Large intestine (tissue), 3 donors: ENCODE measurements at regions not wholly inside any gene's neighbourhood (a gene's known extent, or its start where the extent isn't known, plus 50 kb on each side); places are given as distances from the start of the nearest gene placed in this dataset.

Experiments
- DNase-seq, 2 donors: peaks; one replicate each; pipeline versions ENCODE4 v3.0.0 to v3.0.0-alpha.2; 2013
- H3K27ac ChIP-seq: one replicate; pipeline ENCODE4 v1.5.1; 2013; ENCODE audit warnings: low read length
- H3K27me3 ChIP-seq: 2 replicates; pipeline ENCODE4 v1.6.1; 2013; ENCODE audit warnings: low read length; ENCODE audit not compliant: control insufficient read depth, insufficient read depth
- H3K36me3 ChIP-seq: 2 replicates; pipeline ENCODE4 v1.6.1; 2013; ENCODE audit warnings: low read length; ENCODE audit not compliant: control insufficient read depth, insufficient read depth
- H3K4me1 ChIP-seq: one replicate; pipeline ENCODE4 v1.6.1; 2013; ENCODE audit warnings: low read length; ENCODE audit not compliant: control insufficient read depth, insufficient read depth
- H3K4me3 ChIP-seq: one replicate; pipeline ENCODE4 v1.5.1; 2013; ENCODE audit warnings: low read length
- H3K9me3 ChIP-seq: one replicate; pipeline ENCODE4 v1.6.1; 2013; ENCODE audit warnings: mild to moderate bottlenecking, low read depth, low read length, moderate library complexity; ENCODE audit not compliant: control insufficient read depth
- WGBS: methylation state at CpG from one replicate; pipeline ENCODE4 v1.1.5; 2013; ENCODE audit warnings: low lambda C conversion rate; ENCODE audit not compliant: insufficient coverage; 5-methylcytosine and 5-hydroxymethylcytosine counted together

GRCh38 chr2:186033541-186033940 is 294.9 kb downstream of the FSIP2 start:
- DNase-seq: no peak
- Histone ChIP-seq H3K9me3 (no peaks in the 10 kb centered on the region), H3K4me3 (no peak overlapping the region), H3K4me1 (peaks cover 2% of the 10 kb centered on the region), H3K27ac (no peak overlapping the region), H3K36me3 (no peaks in the 10 kb centered on the region), H3K27me3 (no peaks in the 10 kb centered on the region)
- 100% methylated on average over 1 of the region's 4 CpGs for WGBS

DNA sequence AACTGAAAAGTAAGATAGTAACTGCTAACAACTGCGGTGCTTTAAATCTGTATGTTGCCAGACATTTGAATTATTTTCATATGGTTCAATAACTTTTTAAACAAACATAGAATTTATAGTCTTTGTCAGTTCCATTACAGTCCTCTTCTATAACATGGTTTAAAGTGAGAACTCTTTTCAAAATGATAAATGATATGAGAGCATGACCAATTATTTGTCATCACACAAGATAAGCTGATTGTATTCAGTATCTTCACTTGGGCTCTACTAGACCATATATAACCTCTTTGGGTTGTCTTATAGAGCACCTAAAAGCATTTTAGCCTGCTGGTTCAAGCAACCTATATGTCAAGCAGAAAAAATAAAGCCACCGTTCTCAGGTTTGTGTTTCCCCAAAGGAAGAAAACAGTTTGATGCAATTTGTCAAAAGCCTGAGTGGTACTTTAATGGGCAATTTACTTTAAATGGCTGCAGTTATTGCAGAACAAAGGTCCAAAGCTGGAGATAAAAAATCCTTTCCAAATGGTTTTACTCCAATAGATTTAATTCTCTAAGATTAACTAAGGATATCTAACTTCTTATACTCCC is 298.4 kb downstream of the FSIP2 start:
- peak in 1 of 2 donors; percentile 12 for DNase-seq
- H3K4me3 ChIP-seq: no peak overlapping the region
- H3K27ac ChIP-seq: no peak overlapping the region
- no peaks in the 10 kb centered on the region for H3K27me3 ChIP-seq
- H3K36me3 ChIP-seq: no peaks in the 10 kb centered on the region
- WGBS: no CpG with 5 or more reads among the region's 2 CpGs
- peaks cover 2% of the 10 kb centered on the region for H3K4me1 ChIP-seq
- no peaks in the 10 kb centered on the region for H3K9me3 ChIP-seq

DNA sequence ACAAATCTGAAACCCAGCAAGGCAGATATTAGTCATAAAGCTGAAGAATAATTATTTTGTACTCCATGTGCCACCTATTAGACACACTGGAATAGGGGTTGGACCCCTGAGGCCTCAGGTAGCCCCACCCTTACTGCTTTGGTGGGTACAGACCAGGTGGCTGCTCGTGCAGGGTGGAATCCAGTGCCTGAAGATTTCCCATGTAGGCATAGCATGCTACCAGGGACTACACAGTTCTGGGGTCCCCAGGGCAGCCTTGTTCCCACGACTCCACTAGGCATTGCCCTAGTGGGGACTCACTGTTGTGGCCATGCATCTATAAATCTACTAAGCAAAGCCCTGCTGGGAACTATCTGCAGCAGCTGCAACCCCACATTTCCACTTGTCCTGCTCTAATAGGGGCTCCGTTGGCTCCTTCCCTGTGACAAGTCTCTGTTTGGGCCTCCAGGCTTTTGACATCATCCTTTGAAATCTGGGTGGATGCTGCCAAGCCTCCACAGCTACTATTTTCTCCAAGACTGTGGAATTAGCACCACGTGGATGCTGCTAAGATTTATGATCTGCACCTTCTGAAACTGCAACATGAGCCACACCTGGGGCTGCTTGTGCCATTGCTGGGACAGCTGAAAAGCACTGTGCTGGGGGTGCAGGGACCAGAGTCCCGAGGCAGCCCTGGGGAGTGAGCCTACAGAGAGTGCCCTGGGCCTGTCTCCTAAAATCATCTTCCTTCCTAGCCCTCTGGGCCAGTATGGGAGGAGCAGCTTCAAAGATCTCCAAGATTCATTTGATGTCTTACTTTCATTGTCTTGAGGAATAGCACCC is 303.8 kb downstream of the FSIP2 start:
- no peaks in the 10 kb centered on the region for H3K36me3 ChIP-seq
- no peaks in the 10 kb centered on the region for H3K9me3 ChIP-seq
- no CpG with 5 or more reads among the region's 5 CpGs for WGBS
- H3K27me3 ChIP-seq: no peaks in the 10 kb centered on the region
- no peak overlapping the region for H3K4me3 ChIP-seq
- no peak for DNase-seq
- H3K4me1 ChIP-seq: no peaks in the 10 kb centered on the region
- no peak overlapping the region for H3K27ac ChIP-seq

- 90% methylated on average over 2 of the region's 2 CpGs for WGBS
- H3K9me3 ChIP-seq: no peaks in the 10 kb centered on the region
- H3K27me3 ChIP-seq: no peaks in the 10 kb centered on the region
- H3K4me1 ChIP-seq: no peaks in the 10 kb centered on the region
- no peak for DNase-seq
- H3K4me3 ChIP-seq: no peak overlapping the region
- H3K36me3 ChIP-seq: no peaks in the 10 kb centered on the region
- H3K27ac ChIP-seq: no peak overlapping the region
Measured at GRCh38 chr2:186044761-186045160, 306.2 kb downstream of the FSIP2 start.

GRCh38 chr2:186052930-186053329 is 314.3 kb downstream of the FSIP2 start:
- no peaks in the 10 kb centered on the region for H3K36me3 ChIP-seq
- no peaks in the 10 kb centered on the region for H3K4me1 ChIP-seq
- H3K27me3 ChIP-seq: no peaks in the 10 kb centered on the region
- no peak overlapping the region for H3K27ac ChIP-seq
- no peak overlapping the region for H3K4me3 ChIP-seq
- no peaks in the 10 kb centered on the region for H3K9me3 ChIP-seq
- 71% methylated on average over 1 of the region's 1 CpG for WGBS
- no peak for DNase-seq

DNA sequence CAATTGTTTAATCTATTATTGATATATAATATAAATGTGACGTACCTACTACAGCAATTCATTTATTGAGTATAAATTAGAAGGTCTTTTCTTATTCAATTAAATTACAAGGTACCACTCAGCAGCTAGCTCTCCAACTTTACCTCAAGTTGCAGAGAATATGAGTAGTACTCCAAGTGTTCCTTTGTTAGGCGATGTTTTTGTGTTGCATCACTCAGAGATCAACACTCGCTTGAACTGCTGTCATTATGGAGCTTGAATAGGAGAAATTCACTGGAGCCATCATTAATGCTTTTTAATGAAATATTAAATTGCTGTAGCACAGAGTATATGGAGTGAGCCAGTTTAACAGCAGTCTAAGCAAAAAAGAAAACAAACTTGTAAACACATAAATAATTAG is 320.0 kb downstream of the FSIP2 start:
- Histone ChIP-seq H3K27ac (no peak overlapping the region), H3K9me3 (no peaks in the 10 kb centered on the region), H3K36me3 (no peaks in the 10 kb centered on the region), H3K27me3 (no peaks in the 10 kb centered on the region), H3K4me3 (no peak overlapping the region), H3K4me1 (no peaks in the 10 kb centered on the region)
- no CpG with 5 or more reads among the region's 3 CpGs for WGBS
- no peak for DNase-seq

DNA sequence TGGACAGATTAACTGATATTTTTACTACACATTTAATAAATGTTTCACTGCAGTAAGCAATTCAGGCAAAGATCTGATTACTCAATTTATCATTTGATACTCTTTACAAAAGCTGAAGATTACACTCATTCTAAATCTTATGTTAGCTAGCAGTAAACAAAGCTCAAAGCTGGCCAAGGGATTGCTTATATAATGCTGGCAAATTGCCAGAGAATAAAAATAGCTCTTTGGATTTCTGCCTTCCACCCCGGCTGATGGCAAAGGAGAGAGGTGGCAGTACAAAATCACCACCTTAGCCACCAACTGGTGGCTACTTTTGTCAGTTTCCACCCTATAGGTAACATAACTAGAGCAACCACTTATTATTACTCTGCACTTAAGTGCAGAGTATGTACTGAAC is 320.5 kb downstream of the FSIP2 start:
- no peak for DNase-seq
- no peak overlapping the region for H3K27ac ChIP-seq
- 80% methylated on average over 1 of the region's 1 CpG for WGBS
- no peak overlapping the region for H3K4me3 ChIP-seq
- no peaks in the 10 kb centered on the region for H3K36me3 ChIP-seq
- no peaks in the 10 kb centered on the region for H3K4me1 ChIP-seq
- no peaks in the 10 kb centered on the region for H3K9me3 ChIP-seq
- no peaks in the 10 kb centered on the region for H3K27me3 ChIP-seq

DNA sequence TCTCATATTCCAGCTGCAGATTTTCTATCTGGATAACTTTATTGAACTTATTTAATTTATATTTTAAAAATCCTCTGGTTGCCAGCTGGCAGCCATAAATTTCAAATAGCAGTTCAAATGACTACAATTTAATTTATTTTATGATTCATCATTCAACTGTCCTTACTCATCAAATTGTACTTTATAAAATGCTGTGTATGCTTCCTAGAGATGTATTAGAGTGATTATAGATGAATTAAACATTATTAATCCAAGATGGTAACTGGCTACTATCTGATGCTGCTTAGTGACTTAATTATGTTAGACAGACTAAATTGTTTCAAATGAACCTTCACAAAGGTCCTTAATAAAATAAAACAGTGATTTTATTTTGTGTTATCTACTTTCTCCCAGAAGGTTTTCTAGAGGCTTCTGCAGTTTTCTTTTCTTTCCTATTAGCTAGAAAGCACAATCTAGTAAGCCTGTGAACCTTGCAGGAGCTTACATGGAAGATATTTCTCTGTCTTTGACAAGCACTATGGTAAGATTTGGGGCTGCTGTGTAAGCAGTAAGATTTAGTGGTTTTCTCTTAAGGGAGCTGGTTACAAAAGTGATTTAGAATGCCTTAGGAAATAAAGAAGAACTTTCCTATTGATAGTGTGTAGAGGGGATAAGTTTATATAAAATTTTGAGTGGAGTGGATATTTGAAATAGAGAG is 322.3 kb downstream of the FSIP2 start:
- Histone ChIP-seq H3K9me3 (no peaks in the 10 kb centered on the region), H3K27me3 (no peaks in the 10 kb centered on the region), H3K4me3 (no peak overlapping the region), H3K4me1 (no peaks in the 10 kb centered on the region), H3K27ac (no peak overlapping the region), H3K36me3 (no peaks in the 10 kb centered on the region)
- DNase-seq: no peak

DNA sequence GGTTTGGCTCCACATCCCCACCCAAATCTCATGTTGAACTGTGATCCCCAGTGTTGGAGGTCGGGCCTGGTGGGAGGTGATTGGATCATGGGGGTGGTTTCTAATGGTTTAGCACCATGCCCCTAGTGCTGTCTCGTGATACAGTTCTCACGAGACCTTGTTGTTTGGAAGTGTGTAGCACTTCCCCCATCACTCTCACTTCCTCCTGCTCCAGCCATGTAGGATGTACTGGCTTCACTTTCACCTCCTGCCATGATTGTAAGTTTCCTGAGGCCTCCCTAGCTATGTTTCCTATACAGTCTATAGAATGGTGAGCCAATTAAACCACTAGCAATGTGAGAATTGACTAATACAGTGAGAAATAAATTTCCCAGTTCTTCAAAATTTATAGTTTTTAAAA is 325.9 kb downstream of the FSIP2 start:
- Histone ChIP-seq H3K36me3 (no peaks in the 10 kb centered on the region), H3K27ac (no peak overlapping the region), H3K9me3 (no peaks in the 10 kb centered on the region), H3K4me3 (no peak overlapping the region), H3K27me3 (no peaks in the 10 kb centered on the region), H3K4me1 (no peaks in the 10 kb centered on the region)
- no peak for DNase-seq
- no CpG with 5 or more reads among the region's 3 CpGs for WGBS

DNA sequence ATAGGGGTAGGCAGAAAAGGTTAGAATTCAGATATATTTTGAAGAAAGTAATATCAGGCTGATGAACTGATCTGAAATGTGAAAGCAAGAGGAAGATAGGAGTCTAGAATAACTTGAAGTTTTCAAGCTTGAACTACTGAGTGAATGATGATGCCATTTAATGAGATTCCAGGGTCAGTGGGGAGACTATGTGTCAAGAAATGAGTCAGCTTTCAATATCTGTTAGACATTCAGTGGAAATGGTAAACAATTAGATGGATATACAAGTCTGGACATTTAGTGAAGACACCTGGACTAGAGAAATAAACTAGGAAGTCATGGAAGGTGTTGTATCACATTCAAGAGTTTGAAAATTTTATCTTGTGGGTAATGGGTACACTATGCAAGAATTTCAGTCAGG is 326.9 kb downstream of the FSIP2 start:
- Histone ChIP-seq H3K4me3 (no peak overlapping the region), H3K36me3 (no peaks in the 10 kb centered on the region), H3K27me3 (no peaks in the 10 kb centered on the region), H3K4me1 (no peaks in the 10 kb centered on the region), H3K27ac (no peak overlapping the region), H3K9me3 (no peaks in the 10 kb centered on the region)
- DNase-seq: no peak
